ENCODE measurements at regions not wholly inside any gene's neighbourhood (a gene's known extent, or its start where the extent isn't known, plus 50 kb on each side); places are given as distances from the start of the nearest gene placed in this dataset.

- Histone ChIP-seq H3K27me3 (ENCODE audit: control insufficient read depth, insufficient read depth, low read length) (no peaks in the 10 kb centered on the region), H3K27ac (no peak overlapping the region), H3K4me1 (no peaks in the 10 kb centered on the region), H2AFZ (no peak overlapping the region), H3K9me3 (ENCODE audit: control insufficient read depth, low read length) (no peaks in the 10 kb centered on the region), H3K4me2 (ENCODE audit: low read length) (no peak overlapping the region), H3K4me3 (ENCODE audit: low read depth, low read length) (no peak overlapping the region), H3K79me2 (no peaks in the 10 kb centered on the region), H3K36me3 (ENCODE audit: control insufficient read depth, insufficient read depth, low read length) (no peaks in the 10 kb centered on the region), H3K9ac (no peak overlapping the region)
- TF ChIP-seq CTCF (IDR thresholded peaks at IDR 0.05): no peak
Observed at GRCh38 chr2:226656367-226656766, 143.3 kb downstream of the IRS1 start.

GRCh38 chr2:226655871-226656270 lies 143.7 kb downstream of the IRS1 start:
- Histone ChIP-seq H3K27me3 (ENCODE audit: control insufficient read depth, insufficient read depth, low read length) (no peaks in the 10 kb centered on the region), H3K9ac (no peak overlapping the region), H3K36me3 (ENCODE audit: control insufficient read depth, insufficient read depth, low read length) (no peaks in the 10 kb centered on the region), H3K4me2 (ENCODE audit: low read length) (no peak overlapping the region), H3K27ac (no peak overlapping the region), H3K9me3 (ENCODE audit: control insufficient read depth, low read length) (no peaks in the 10 kb centered on the region), H3K4me1 (no peaks in the 10 kb centered on the region), H3K79me2 (no peaks in the 10 kb centered on the region), H2AFZ (no peak overlapping the region), H3K4me3 (ENCODE audit: low read depth, low read length) (no peak overlapping the region)
- TF ChIP-seq CTCF (IDR thresholded peaks at IDR 0.05): no peak

GRCh38 chr2:226652983-226653765 lies 146.4 kb downstream of the IRS1 start:
- no peak overlapping the region for H2AFZ ChIP-seq
- no peak overlapping the region for H3K4me2 ChIP-seq (ENCODE audit: low read length)
- H3K4me3 ChIP-seq (ENCODE audit: low read depth, low read length): no peak overlapping the region
- H3K9ac ChIP-seq: no peak overlapping the region
- H3K4me1 ChIP-seq: no peaks in the 10 kb centered on the region
- no peak for TF ChIP-seq CTCF (IDR thresholded peaks at IDR 0.05)
- no peaks in the 10 kb centered on the region for H3K9me3 ChIP-seq (ENCODE audit: control insufficient read depth, low read length)
- H3K27ac ChIP-seq: no peak overlapping the region
- H3K79me2 ChIP-seq: no peaks in the 10 kb centered on the region
- H3K27me3 ChIP-seq (ENCODE audit: control insufficient read depth, insufficient read depth, low read length): no peaks in the 10 kb centered on the region
- H3K36me3 ChIP-seq (ENCODE audit: control insufficient read depth, insufficient read depth, low read length): no peaks in the 10 kb centered on the region

GRCh38 chr2:226652369-226652768 lies 147.3 kb downstream of the IRS1 start:
- H3K36me3 ChIP-seq (ENCODE audit: control insufficient read depth, insufficient read depth, low read length): no peaks in the 10 kb centered on the region
- H3K79me2 ChIP-seq: no peaks in the 10 kb centered on the region
- H2AFZ ChIP-seq: no peak overlapping the region
- no peak overlapping the region for H3K9ac ChIP-seq
- no peak overlapping the region for H3K4me2 ChIP-seq (ENCODE audit: low read length)
- no peaks in the 10 kb centered on the region for H3K4me1 ChIP-seq
- no peak overlapping the region for H3K27ac ChIP-seq
- TF ChIP-seq CTCF (IDR thresholded peaks at IDR 0.05): no peak
- no peaks in the 10 kb centered on the region for H3K27me3 ChIP-seq (ENCODE audit: control insufficient read depth, insufficient read depth, low read length)
- no peak overlapping the region for H3K4me3 ChIP-seq (ENCODE audit: low read depth, low read length)
- no peaks in the 10 kb centered on the region for H3K9me3 ChIP-seq (ENCODE audit: control insufficient read depth, low read length)
